HepG2 (cell line): ENCODE measurements at regions not wholly inside any gene's neighbourhood (a gene's known extent, or its start where the extent isn't known, plus 50 kb on each side); places are given as distances from the start of the nearest gene placed in this dataset.

ENCODE experiments used
- ATAC-seq: fragments of 200-7000 bp; cut with Tn5 transposase; 3 replicates; pipeline ENCODE4 v1.9.1; 2020; ENCODE audit warnings: mild to moderate bottlenecking, moderate library complexity
- BruUV-seq: library from RNA; stranded (reverse); fragments of 400-500 nt; replicated peaks from 2 replicates; lab custom pipeline; 2021; lab: Mats Ljungman, UMichigan
- CTCF ChIA-PET: fragments of 300-600 bp; formaldehyde crosslinking; extraction: SDS; loops from one replicate; lab custom pipeline; 2021; ENCODE audit warnings: low total read pairs, inconsistent platforms, low intra/inter-chr PET ratio; lab: Yijun Ruan, JAX
- POLR2A ChIA-PET: fragments of 350-600 bp; sonication (Branson Sonifier 250); formaldehyde crosslinking; loops from one replicate; lab custom pipeline; 2020; ENCODE audit warnings: antibody characterized with exemption, inconsistent platforms; lab: Yijun Ruan, JAX
- DNase-seq: peaks from one replicate; pipeline ENCODE4 v3.0.0-alpha.2; 2015; ENCODE audit warnings: low spot score
- FAIRE-seq: peaks from 3 replicates; lab custom pipeline; 2011; peaks lifted over from hg19 to GRCh38; lab: Jason Lieb, UNC
- H2AFZ ChIP-seq: one replicate; pipeline ENCODE4 v1.6.1; 2011; ENCODE audit warnings: low read length, inconsistent platforms
- H3K27ac ChIP-seq: fragments of 300-600 bp; 3 replicates; pipeline ENCODE4 v1.8.0; 2011; ENCODE audit warnings: mixed run types, mild to moderate bottlenecking, mixed read lengths, low read length, inconsistent platforms; ENCODE audit not compliant: insufficient read depth; ENCODE audit errors: extremely low read length
- H3K27me3 ChIP-seq, 2 experiments: fragments of 200-600 bp in 1 of 2; 2 replicates in 1 of 2; 3 replicates in 1 of 2; pipeline versions ENCODE4 v1.6.0 to v1.8.0; 2011; ENCODE audit warnings: low read length in 2 of 2, mild to moderate bottlenecking in 2 of 2, moderate library complexity in 2 of 2, inconsistent platforms in 1 of 2; ENCODE audit not compliant: insufficient read depth in 2 of 2, control insufficient read depth in 1 of 2
- H3K36me3 ChIP-seq, 2 experiments: fragments of 200-600 bp in 1 of 2; replicated peaks in 1 of 2; 2 replicates in 1 of 2; 3 replicates in 1 of 2; pipeline versions ENCODE4 v1.5.1 to v1.8.0; 2011; ENCODE audit warnings: low read length in 2 of 2, inconsistent platforms in 1 of 2; ENCODE audit not compliant: insufficient read depth in 2 of 2, control insufficient read depth in 1 of 2
- H3K4me1 ChIP-seq: 2 replicates; pipeline ENCODE4 v1.5.1; 2012; ENCODE audit warnings: low read length, inconsistent platforms; ENCODE audit not compliant: insufficient read depth
- H3K4me2 ChIP-seq: 2 replicates; pipeline ENCODE4 v1.6.0; 2011; ENCODE audit warnings: low read depth, low read length, inconsistent platforms
- H3K4me3 ChIP-seq, 3 experiments: fragments of 200-600 bp in 1 of 3; sonication (generic), shearing (Covaris generic) in 1 of 3; replicated peaks in 1 of 3; 2 replicates each; pipeline ENCODE4 v1.5.1; 2011 to 2016; ENCODE audit warnings: low read length in 3 of 3, inconsistent platforms in 2 of 3, low read depth in 2 of 3, mild to moderate bottlenecking in 2 of 3, control low read depth in 1 of 3, mixed read lengths in 1 of 3; ENCODE audit not compliant: insufficient read depth in 1 of 3
- H3K79me2 ChIP-seq: one replicate; pipeline ENCODE4 v1.6.1; 2011; ENCODE audit warnings: low read length, inconsistent platforms; ENCODE audit not compliant: insufficient read depth
- H3K9ac ChIP-seq: 2 replicates; pipeline ENCODE4 v1.6.0; 2011; ENCODE audit warnings: mild to moderate bottlenecking, low read depth, low read length, inconsistent platforms; ENCODE audit not compliant: insufficient read depth
- H3K9me3 ChIP-seq: 2 replicates; pipeline ENCODE4 v1.5.1; 2012; ENCODE audit warnings: mild to moderate bottlenecking, low read length
- H4K20me1 ChIP-seq: 2 replicates; pipeline ENCODE4 v1.6.0; 2011; ENCODE audit warnings: inconsistent platforms, mild to moderate bottlenecking, low read length, moderate library complexity; ENCODE audit not compliant: insufficient read depth
- CENPX ChIP-seq: sonication (generic); formaldehyde crosslinking; IDR thresholded peaks from 2 replicates; pipeline ENCODE4 v1.9.0; 2021; ENCODE audit warnings: mild to moderate bottlenecking, missing genetic modification reagents, moderate library complexity
- FOXA1 ChIP-seq, 2 experiments: fragments of 450-650 bp in 1 of 2; sonication (generic) in 1 of 2; formaldehyde crosslinking in 1 of 2; IDR thresholded peaks; 2 replicates each; pipeline versions ENCODE4 v1.4.0 to v1.6.1; 2016 to 2020; ENCODE audit warnings: missing genetic modification reagents in 1 of 2
- HDAC1 ChIP-seq: sonication (generic); formaldehyde crosslinking; IDR thresholded peaks from 2 replicates; pipeline ENCODE4 v1.5.1; 2020; ENCODE audit warnings: mild to moderate bottlenecking, missing genetic modification reagents
- IRF2 ChIP-seq: IDR thresholded peaks from 2 replicates; pipeline ENCODE4 v1.6.1; 2018; ENCODE audit warnings: missing genetic modification reagents, missing compliant biosample characterization
- PHF21A ChIP-seq: sonication (generic); formaldehyde crosslinking; IDR thresholded peaks from 2 replicates; pipeline ENCODE4 v1.5.0; 2020; ENCODE audit warnings: mild to moderate bottlenecking, missing genetic modification reagents
- PTBP1 ChIP-seq: fragments of 200-400 bp; formaldehyde crosslinking; IDR thresholded peaks from 2 replicates; pipeline ENCODE4 v1.6.1; 2018; ENCODE audit warnings: low read length, low read depth; ENCODE audit not compliant: poor library complexity, severe bottlenecking
- SNAI1 ChIP-seq: sonication (generic); formaldehyde crosslinking; IDR thresholded peaks from 2 replicates; pipeline ENCODE4 v1.5.0; 2020; ENCODE audit warnings: mild to moderate bottlenecking, missing genetic modification reagents, borderline replicate concordance
- TP53 ChIP-seq: sonication (generic); formaldehyde crosslinking; conservative IDR thresholded peaks from 2 replicates; pipeline ENCODE4 v1.4.0; 2020; ENCODE audit warnings: missing genetic modification reagents
- ZBTB38 ChIP-seq: sonication (generic); formaldehyde crosslinking; IDR thresholded peaks from 2 replicates; pipeline ENCODE4 v1.5.1; 2020; ENCODE audit warnings: mild to moderate bottlenecking, missing genetic modification reagents
- ZNF234 ChIP-seq: sonication (generic); formaldehyde crosslinking; conservative IDR thresholded peaks from 2 replicates; pipeline ENCODE4 v1.5.1; 2020; ENCODE audit warnings: mild to moderate bottlenecking, missing genetic modification reagents
- ZNF563 ChIP-seq: sonication (generic); formaldehyde crosslinking; IDR thresholded peaks from 2 replicates; pipeline ENCODE4 v1.8.0; 2022; ENCODE audit warnings: mild to moderate bottlenecking, moderate library complexity, missing genetic modification reagents
- ZNF644 ChIP-seq: IDR thresholded peaks from 2 replicates; pipeline ENCODE4 v1.6.1; 2016; ENCODE audit warnings: low read depth
- ZNF788 ChIP-seq: sonication (generic); formaldehyde crosslinking; IDR thresholded peaks from 2 replicates; pipeline ENCODE4 v1.5.0; 2020; ENCODE audit warnings: mild to moderate bottlenecking, missing genetic modification reagents, borderline replicate concordance
- WGBS: methylation state at CpG from one replicate; pipeline ENCODE4 v1.1.6; 2017; ENCODE audit warnings: low lambda C conversion rate; 5-methylcytosine and 5-hydroxymethylcytosine counted together
- in situ Hi-C: cut with HindIII; loops from 2 replicates; pipeline ENCODE4 v1.10.0; 2017; ENCODE audit warnings: low pct_unique_long_range_greater_than_20kb; ENCODE audit not compliant: extremely low pct_ligation_motif_present
- intact Hi-C: fragments of 100-400 bp; cut with micrococcal nuclease; formaldehyde crosslinking; loops from one replicate; pipeline ENCODE4 v1.10.0; 2022; ENCODE audit not compliant: unreplicated experiment

- Histone ChIP-seq H3K4me2 (no peak overlapping the region), H3K79me2 (no peaks in the 10 kb centered on the region), H3K9ac (no peak overlapping the region), H3K27me3 (peaks cover 0 to 33% of the 10 kb centered on the region in 2 experiments; a peak in 4 of 5 replicates), H2AFZ (no peak overlapping the region), H3K36me3 (no peaks in the 10 kb centered on the region), H3K27ac (no peak overlapping the region), H3K4me1 (no peaks in the 10 kb centered on the region), H4K20me1 (no peaks in the 10 kb centered on the region), H3K9me3 (no peaks in the 10 kb centered on the region), H3K4me3 (no peak overlapping the region)
- TF ChIP-seq HDAC1 (CRISPR knock-in tag) (no peak), CENPX (CRISPR knock-in tag) (no peak), IRF2 (no peak), ZNF234 (no peak), FOXA1 (IDR thresholded peaks at IDR 0.05) (no peak), FOXA1 (CRISPR knock-in tag; IDR thresholded peaks at IDR 0.05) (no peak), TP53 (CRISPR knock-in tag) (no peak), ZNF644 (no peak), SNAI1 (CRISPR knock-in tag) (no peak), PTBP1 (no peak), PHF21A (no peak), ZNF788 (CRISPR knock-in tag) (no peak), ZBTB38 (CRISPR knock-in tag) (no peak), ZNF563 (CRISPR knock-in tag) (no peak)
- ATAC-seq (no peak), DNase-seq (no peak), FAIRE-seq (no peak)
- 50% methylated on average over 3 of the region's 3 CpGs for WGBS
- in situ Hi-C loops (no loop called here), intact Hi-C loops (no loop called here)
- POLR2A ChIA-PET = no interaction called here
- CTCF ChIA-PET = no interaction called here
- BruUV-seq = no TSS peak
Measured at GRCh38 chr4:153109296-153109849, 94.9 kb upstream of the TRIM2 start.
